Lung microvascular endothelial cell (primary cell): ENCODE measurements at regions not wholly inside any gene's neighbourhood (a gene's known extent, or its start where the extent isn't known, plus 50 kb on each side); places are given as distances from the start of the nearest gene placed in this dataset.

Experiments used
- DNase-seq, 2 donors: peaks; one replicate each; pipeline versions ENCODE4 v3.0.0 to v3.0.0-alpha.2; 2010; ENCODE audit warnings: low read depth in 2 of 2

DNA sequence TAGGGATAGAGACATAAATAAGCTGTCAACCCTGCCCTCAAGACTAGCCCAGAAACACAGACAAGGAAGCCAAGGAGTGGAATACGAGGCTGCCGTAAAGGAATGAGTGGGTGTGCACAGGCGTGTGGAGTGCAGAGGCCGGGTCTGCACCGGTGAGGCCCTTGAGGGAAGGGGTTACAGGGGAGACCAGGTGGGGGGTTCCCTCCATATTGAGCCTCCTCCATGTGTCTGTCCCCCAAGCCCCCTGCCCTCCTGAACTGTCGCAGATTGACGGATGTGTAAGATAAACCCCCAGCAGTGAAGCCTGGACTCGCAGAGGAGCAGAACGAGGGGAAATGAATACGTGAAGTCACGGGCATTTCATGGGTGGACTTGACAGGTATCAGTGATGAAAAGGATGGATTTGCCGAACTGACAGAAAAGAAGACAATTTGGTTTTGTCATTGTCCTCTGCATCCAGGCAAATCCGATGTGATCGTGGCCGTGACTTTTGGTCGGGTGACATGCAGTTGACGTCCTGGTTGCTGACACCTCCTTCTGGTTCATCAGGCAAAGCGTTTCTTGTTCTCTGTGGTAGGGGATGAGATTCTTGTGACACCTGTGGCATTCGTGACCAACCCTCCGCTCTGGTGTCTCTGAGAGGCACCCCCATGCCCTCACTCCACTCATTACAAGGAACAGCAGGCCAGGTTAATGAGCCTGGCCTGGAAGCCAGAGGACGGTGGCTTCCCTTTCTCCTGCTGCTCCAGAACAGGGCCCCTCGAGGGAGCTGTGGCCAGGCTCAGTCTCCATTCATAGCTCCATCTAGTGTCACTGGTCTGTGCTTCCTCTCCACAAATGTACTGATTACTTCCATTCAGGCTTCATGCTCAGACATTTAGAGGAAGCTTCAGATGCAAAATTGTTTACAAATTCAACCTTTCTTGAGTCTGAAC is 223.1 kb upstream of the B3GAT1 start:
- no peak for DNase-seq

- no peak for DNase-seq
Observed at GRCh38 chr11:134633276-134633675, 221.2 kb upstream of the B3GAT1 start.

DNA sequence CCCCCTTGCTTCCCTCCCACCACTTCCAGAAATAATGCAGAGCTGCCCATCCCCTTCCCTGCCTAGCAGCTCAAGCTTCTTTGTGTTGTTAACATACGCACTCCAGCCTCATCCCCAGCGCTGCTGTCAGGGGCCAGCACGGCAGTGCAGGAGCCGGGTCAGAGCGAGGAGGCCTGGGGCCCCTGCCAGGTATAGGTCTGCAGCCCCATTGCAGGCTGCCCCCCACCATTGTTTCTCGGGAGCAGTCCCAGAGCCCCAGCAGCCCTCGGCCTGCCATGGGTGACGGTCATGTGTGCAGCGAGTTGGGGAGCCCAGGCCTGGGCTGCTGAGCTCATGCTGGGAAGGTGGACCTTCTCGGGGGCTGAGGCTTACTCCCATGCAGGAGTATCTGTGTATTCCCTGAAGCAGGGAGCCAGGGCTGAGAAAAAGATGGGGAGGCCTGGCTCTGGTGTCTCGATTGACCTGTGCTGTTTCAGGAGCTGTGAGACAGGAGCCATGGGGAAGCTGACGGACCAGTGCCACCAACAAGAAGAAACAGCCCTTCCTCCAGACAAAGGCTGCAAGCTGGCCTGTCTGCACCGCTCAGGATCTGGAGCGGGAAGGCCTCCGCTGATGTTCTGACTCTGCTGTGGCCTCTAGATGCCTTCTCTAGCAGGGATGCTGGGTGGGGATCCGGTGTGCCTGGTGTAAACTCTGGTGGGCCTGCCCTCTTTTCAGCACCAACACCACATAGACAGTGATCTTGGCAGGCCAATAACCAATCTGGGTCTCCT is 220.5 kb upstream of the B3GAT1 start:
- DNase-seq: no peak

GRCh38 chr11:134630861-134631260 is 218.8 kb upstream of the B3GAT1 start:
- DNase-seq: no peak

DNA sequence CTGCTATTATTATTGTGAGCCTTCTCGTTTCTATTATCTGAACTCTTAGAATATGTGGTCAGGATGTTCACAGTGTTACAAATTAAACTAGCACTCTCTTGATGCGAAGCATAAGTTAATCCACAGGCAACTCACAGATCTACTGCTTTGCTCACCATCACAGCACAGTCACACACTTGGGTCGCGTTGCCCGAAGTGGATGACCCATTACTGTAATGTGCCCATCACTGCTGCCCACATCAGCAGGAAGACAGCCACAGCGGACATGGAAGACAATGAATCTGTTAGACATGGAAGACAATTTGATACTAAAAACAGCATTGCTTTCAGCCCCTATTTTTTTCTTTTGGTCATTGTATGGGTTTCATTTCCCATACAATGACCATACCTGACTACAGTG is 216.4 kb upstream of the B3GAT1 start:
- no peak for DNase-seq

DNA sequence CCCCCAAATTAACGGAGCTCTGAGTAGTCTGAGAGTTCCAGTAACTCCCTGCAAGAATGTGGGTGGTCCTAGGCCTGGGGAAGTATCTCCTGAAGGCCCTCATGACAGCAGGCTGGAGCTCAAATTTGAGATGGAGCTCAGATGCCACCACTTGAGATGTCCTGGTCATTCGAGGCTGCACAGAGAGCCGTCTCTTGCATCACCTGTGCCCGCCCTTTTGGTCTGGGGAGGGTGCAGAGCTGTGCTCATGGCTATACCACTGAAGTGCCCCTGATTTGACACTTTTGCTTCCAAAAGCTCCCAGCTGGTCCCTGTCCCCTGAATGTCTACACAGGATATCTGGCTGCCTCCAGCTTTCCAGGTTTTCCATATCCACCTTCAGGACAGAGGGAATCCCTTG is 214.0 kb upstream of the B3GAT1 start:
- DNase-seq: no peak

- DNase-seq: no peak
Observed at GRCh38 chr11:134625631-134626030, 213.6 kb upstream of the B3GAT1 start.

GRCh38 chr11:134625151-134625550 is 213.1 kb upstream of the B3GAT1 start:
- DNase-seq: no peak

GRCh38 chr11:134624166-134624920 is 212.3 kb upstream of the B3GAT1 start:
- DNase-seq: no peak

DNA sequence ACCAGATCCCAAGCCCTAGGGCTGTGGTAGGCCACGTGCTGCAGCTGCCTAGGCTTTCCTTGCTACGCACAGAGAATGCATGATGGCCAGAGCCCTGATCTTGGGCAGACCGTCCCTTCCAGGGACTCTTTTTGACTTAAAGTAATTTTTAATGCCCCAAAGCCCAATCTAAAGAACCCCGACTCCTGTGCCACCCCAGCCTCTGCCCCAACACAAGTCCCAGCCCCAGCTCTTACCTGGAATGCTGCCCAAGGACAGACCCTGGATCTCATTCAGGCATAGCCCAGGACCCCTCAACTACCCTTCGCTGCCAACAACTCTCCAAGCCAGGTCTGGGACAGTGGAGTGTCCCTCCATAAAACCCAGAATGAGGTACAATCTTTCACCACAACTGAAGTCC is 211.7 kb upstream of the B3GAT1 start:
- no peak for DNase-seq

- no peak for DNase-seq
Observed at GRCh38 chr11:134622458-134622857, 210.4 kb upstream of the B3GAT1 start.

DNA sequence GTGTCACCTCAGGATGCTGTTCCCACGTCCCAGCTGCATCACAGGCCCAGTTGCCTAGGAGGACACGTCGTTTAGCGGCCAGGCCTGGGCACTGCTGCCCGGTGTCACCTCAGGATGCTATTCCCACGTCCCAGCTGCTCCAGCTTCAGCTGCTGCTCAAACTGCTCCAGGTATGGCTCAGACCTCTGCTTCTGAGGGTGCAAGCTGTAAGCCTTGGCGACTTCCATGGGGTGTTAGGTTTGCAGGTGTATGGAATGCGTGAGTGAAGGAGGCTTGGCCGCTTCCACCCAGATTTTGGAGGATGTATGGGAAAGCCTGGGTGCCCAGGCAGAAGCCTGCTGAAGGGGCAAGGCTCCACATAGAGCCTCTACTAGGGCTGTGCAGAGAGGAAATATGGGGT is 205.3 kb upstream of the B3GAT1 start:
- no peak for DNase-seq

DNA sequence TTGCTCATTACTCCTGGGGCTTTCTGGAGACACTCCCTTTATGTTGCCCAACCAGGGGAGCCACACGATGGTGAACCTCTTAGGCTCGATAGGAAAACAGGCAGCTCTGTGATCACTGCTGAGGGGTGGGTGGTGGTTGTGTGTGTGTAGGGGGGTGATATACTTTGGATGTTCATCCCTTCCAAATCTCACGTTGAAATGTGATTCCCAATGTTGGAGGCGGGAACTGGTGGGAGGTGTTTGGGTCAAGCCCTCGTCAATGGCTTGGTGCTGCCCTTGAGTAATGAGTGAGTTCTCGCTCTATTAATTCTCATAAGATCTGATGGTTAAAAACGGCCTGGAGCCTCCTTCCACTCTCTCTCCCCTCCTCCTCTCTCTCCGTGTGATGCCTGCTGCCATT is 204.0 kb upstream of the B3GAT1 start:
- no peak for DNase-seq

DNA sequence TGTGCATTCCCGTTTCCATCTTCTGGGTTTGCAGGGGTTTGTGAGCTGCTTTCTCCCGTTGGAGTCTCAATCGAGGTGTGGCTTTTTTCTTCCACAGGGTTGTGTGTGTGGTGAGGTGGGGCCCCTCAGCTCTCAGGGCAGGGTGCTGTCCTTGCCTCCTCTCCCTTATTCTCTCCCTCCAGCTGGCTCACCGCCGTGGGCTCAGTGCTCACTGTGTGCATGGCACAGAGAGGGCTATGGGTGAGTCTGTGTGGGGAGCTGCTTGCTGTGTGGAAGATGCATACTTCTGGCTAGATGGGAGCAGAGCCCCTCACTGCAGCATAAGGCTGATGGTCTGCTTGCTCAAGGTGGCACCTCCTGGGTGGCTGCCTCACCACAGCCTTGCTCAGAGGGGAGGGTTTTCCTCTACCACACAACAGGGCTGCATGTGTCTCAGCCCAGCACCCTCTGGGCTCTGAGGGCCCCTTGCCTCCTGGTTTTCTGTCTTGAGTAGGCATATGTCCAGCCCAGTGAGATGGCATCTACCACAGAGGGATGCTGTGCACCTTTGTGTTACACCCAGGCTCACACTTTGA is 203.1 kb upstream of the B3GAT1 start:
- no peak for DNase-seq

DNA sequence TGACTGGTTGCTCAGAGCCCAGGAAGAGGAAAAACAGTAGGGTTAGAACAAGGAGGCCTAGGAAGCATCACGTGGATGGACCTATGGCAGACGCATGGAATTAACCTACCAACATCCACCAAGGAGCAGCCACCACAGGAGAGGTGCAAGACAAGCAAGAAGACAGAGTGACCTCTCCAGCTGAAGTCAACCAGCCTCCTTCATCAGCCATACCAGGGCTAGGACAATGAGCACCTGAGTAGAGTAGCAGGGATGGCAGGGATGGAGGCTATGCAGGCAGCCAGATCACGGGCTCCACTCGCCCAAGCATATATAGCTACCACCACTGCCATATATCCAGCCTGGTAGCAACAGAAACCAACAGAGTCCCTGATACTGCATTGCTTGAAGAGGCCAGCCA is 202.1 kb upstream of the B3GAT1 start:
- no peak for DNase-seq

GRCh38 chr11:134613646-134614045 is 201.6 kb upstream of the B3GAT1 start:
- DNase-seq: no peak

GRCh38 chr11:134612140-134613030 is 200.3 kb upstream of the B3GAT1 start:
- DNase-seq: no peak

GRCh38 chr11:134611537-134611936 is 199.5 kb upstream of the B3GAT1 start:
- no peak for DNase-seq

GRCh38 chr11:134610116-134610910 is 198.3 kb upstream of the B3GAT1 start:
- DNase-seq: no peak
